Fibroblast of mammary gland (primary cell): ENCODE measurements at regions not wholly inside any gene's neighbourhood (a gene's known extent, or its start where the extent isn't known, plus 50 kb on each side); places are given as distances from the start of the nearest gene placed in this dataset.

Source experiments
- DNase-seq: peaks from one replicate; pipeline ENCODE4 v3.0.0-alpha.2; 2010; ENCODE audit warnings: low read depth
- H3K4me3 ChIP-seq: 2 replicates; pipeline ENCODE4 v1.5.1; 2011; ENCODE audit warnings: low read depth, mild to moderate bottlenecking, low read length, moderate library complexity; ENCODE audit not compliant: control insufficient read depth
- CTCF ChIP-seq: conservative IDR thresholded peaks from 2 replicates; pipeline ENCODE4 v1.5.1; 2011; ENCODE audit warnings: low read depth, low read length, inconsistent platforms; ENCODE audit not compliant: control insufficient read depth, insufficient read depth

DNA sequence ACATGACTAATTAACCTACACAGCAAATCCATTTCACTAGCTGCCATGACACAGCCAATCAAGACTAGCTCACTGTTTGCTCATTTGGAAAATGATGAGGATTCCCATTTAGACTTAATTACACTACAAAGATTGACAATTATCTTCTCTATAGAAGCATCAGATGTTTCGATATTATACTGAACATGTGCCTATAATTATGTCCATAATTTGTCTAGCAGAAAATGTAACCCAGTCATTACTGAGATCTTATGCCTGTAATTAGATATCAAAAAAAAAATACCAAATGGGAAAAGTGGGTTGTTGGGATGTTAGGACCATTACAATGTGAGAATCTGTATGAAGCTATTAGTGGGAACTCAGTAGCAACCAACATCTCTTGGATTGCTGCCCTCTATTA, 344.2 kb upstream of the MCTP2 start:
- DNase-seq: no peak
- H3K4me3 ChIP-seq: no peak overlapping the region

GRCh38 chr15:93882779-93883178, 348.6 kb upstream of the MCTP2 start:
- no peak for TF ChIP-seq CTCF
- H3K4me3 ChIP-seq: no peak overlapping the region
- no peak for DNase-seq

More for the DNA sequence above, 344.2 kb upstream of the MCTP2 start:
- no peak for TF ChIP-seq CTCF

DNA sequence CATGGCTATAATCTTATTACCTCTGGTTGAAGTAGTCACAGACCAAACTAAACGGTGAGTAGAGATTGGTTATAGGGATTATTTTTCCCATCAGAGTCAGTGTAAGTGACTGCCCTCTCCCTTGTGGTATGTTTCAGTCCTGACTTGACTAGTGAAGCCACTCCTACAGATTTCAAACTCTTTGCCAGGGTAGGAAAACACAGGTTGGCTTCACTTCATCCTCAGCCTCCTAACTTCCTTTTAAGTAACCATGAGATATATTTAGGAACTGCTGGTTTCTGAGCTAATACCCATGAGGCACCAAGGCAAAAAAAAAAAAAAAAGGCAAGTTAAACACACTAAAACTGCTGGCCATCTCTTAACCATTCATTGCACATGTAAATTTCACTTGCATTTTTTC, 349.2 kb upstream of the MCTP2 start:
- TF ChIP-seq CTCF: no peak
- no peak for DNase-seq
- no peak overlapping the region for H3K4me3 ChIP-seq

DNA sequence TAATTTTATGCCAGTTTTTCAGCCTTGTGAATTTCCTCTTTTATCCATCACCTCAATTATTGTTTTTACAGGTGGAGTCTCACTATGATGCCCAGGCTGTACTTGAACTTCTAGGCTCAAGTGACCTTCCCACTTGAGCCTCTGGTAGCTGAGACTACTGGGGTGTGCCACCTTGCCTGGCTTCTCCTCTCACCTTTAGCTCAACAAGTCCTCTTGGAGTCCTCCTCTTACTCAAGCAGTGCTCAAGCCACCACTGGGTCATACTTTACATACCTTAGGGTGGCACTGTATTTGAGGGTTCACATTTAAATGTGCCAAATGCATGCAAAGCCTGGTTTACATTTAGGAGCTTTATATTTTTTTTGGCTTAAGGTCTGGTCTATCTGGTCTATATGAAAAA, 350.1 kb upstream of the MCTP2 start:
- H3K4me3 ChIP-seq: no peak overlapping the region
- TF ChIP-seq CTCF: no peak
- no peak for DNase-seq

- no peak for DNase-seq
- no peak overlapping the region for H3K4me3 ChIP-seq
- TF ChIP-seq CTCF: no peak
These were observed 351.0 kb upstream of the MCTP2 start for GRCh38 chr15:93880358-93880757.

GRCh38 chr15:93870583-93870982, 360.8 kb upstream of the MCTP2 start:
- TF ChIP-seq CTCF: no peak
- DNase-seq: no peak
- H3K4me3 ChIP-seq: no peak overlapping the region

GRCh38 chr15:93866948-93867347, 364.4 kb upstream of the MCTP2 start:
- TF ChIP-seq CTCF: no peak
- no peak overlapping the region for H3K4me3 ChIP-seq
- DNase-seq: no peak
